ENCODE measurements at regions not wholly inside any gene's neighbourhood (a gene's known extent, or its start where the extent isn't known, plus 50 kb on each side); places are given as distances from the start of the nearest gene placed in this dataset.

GRCh38 chr12:31801872-31802271, 73.1 kb upstream of the AMN1 start:
- no peak for TF ChIP-seq CTCF (IDR thresholded peaks at IDR 0.05)
- no peak for TF ChIP-seq ZFX (IDR thresholded peaks at IDR 0.05; ENCODE audit: borderline replicate concordance)
